Left cardiac atrium (tissue), 4 donors: ENCODE measurements at regions not wholly inside any gene's neighbourhood (a gene's known extent, or its start where the extent isn't known, plus 50 kb on each side); places are given as distances from the start of the nearest gene placed in this dataset.
A peak's percentile ranks its signal among the peaks of the same experiment; 100 is the strongest.

Experiments used
- ATAC-seq, 2 donors: fragments of 200-7000 bp; cut with Tn5 transposase; one replicate each; pipeline ENCODE4 v1.9.1; 2020; ENCODE audit warnings: mild to moderate bottlenecking in 2 of 2, moderate library complexity in 2 of 2
- DNase-seq: peaks from one replicate; pipeline ENCODE4 v3.0.0-alpha.2; 2020
- intact Hi-C, 2 donors: fragments of 100-400 bp; cut with DNase I; formaldehyde crosslinking; loops; one replicate each; pipeline versions ENCODE4 v1.14.1 to v1.15.1; 2022 to 2023
- donor health status: DM: no; HTN: yes; CAD: no.
- donor health status: DM: no; HTN: yes; CAD: no; lungs with severe emphysema.
- donor health status: DM: yes; HTN: yes; CAD: no.
- donor health status: Dilated cardiomyopathy.

DNA sequence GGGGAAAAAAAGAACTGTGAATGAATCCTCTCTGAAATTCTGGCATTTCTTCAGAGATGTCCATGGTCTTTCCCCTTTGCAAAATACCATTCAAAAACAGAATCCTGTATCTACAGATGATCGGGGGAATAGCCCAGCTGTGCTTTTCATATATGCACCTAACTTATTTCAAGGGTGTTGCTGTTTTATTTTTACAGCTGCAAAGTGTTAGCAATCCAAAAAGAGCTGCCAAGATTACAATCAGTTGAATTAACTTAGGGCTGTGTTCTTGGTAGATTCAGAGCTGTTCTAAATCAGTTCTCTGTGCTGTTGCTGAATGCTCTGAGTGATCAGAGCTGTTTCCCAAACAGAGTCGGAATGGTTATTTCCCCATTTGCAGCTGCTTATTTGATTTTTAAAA lies 175.7 kb upstream of the SEMA6D start:
- intact Hi-C loops, result no loop called here
- ATAC-seq, result peak in 1 of 2 donors; percentile 49
- DNase-seq, result no peak

DNA sequence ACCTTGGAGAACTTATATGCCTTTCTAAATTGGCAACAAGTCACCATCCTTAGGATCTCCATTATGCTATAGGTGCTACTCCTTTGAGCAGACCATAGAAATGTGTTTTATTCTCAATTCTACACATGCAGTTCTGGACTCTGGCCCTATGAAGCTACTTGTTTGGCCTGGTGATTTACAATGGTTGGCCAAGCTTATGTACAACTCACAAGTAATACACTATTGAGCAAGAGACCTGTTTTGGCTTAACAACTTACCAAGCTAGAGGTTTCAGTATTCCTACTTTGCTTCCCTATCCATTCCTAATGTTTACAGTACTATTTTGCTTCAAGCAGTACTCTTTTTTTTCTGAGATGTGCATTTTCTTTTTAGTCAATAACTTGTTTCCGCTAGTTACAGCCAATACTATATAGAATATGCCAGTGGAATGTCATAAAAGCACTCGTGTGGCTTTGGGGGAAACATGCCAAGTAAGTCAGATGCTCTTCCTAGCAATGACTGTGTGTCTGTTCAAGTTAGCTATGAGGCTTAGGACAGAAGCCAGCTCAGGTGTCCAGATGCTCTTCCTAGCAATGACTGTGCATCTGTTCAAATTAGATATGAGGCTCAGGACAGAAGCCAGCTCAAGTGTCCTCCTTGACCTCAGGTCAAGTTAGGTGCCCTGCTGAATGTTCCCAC lies 174.9 kb upstream of the SEMA6D start:
- intact Hi-C loops, result no loop called here
- ATAC-seq (no peak), DNase-seq (no peak)

- intact Hi-C loops, result no loop called here
- DNase-seq (no peak), ATAC-seq (no peak)
These were observed 169.1 kb upstream of the SEMA6D start for GRCh38 chr15:47548231-47548630.

- no peak for DNase-seq
- ATAC-seq, result no peak
- intact Hi-C loops, result no loop called here
These were observed 168.3 kb upstream of the SEMA6D start for GRCh38 chr15:47548986-47549385.

DNA sequence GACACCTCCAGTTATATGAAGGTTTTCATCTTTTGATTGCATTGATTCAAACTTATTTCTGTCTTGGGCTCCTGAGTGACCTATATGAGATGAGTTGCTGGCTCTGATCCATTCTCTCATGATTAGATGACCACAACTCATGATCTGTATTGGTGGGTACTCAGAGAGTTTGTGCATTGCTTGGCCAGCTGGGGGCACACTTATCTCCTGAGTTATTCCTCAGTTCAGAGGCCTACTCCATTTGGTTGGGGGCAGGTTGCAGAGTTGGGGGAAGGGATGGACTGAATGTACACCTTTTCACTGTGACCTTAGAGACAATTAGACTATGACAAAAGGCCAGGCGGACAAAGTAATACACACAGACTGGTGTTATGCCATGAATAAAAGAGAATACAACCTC lies 166.2 kb upstream of the SEMA6D start:
- ATAC-seq, result no peak
- no peak for DNase-seq
- intact Hi-C loops, result no loop called here

DNA sequence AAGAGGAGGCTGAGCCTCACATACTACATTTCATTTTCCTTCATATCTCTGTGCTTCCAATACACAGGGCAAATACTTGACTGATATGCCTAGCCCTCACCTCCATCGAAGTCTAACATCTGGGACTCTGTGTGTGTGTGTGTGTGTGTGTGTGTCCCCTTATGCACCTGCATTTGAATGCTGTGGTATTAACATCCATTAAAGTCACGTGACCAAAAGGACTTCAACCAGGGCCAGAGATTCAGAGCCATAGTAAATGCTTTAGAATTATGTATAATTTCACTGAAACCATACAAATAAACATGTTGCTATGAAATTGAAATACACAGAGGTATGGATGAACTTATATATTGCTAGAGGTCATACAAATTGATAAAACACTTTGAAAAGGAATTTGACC lies 165.8 kb upstream of the SEMA6D start:
- DNase-seq, result no peak
- intact Hi-C loops, result no loop called here
- ATAC-seq, result no peak

- no peak for ATAC-seq
- intact Hi-C loops, result no loop called here
These were observed 164.2 kb upstream of the SEMA6D start for GRCh38 chr15:47552978-47553608.

GRCh38 chr15:47553947-47554346 lies 163.4 kb upstream of the SEMA6D start:
- intact Hi-C loops, result no loop called here
- ATAC-seq (no peak), DNase-seq (no peak)

More at GRCh38 chr15:47552978-47553608, 164.2 kb upstream of the SEMA6D start:
- no peak for DNase-seq

- intact Hi-C loops, result no loop called here
- DNase-seq (no peak), ATAC-seq (no peak)
These were observed 156.2 kb upstream of the SEMA6D start for GRCh38 chr15:47561102-47561501.

DNA sequence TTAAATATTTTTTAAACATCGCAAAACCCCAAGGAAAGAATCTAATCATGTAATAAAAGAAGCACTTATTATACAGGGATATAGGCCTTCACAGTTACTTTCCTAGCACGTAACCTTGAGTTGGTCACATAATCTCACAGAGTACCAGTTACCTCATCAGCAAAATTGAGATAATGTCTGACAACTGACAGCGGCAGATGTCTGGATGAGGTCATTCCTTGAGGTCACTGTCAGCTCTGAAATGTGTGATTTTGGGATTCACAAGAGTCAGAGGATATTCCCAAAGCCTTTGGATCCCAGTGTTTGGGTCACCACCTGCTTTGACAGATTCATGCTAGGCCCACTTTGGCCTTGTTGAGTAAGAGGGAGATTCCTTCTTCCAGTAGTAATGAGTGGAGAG lies 151.4 kb upstream of the SEMA6D start:
- DNase-seq, result no peak
- intact Hi-C loops, result no loop called here
- ATAC-seq, result no peak

DNA sequence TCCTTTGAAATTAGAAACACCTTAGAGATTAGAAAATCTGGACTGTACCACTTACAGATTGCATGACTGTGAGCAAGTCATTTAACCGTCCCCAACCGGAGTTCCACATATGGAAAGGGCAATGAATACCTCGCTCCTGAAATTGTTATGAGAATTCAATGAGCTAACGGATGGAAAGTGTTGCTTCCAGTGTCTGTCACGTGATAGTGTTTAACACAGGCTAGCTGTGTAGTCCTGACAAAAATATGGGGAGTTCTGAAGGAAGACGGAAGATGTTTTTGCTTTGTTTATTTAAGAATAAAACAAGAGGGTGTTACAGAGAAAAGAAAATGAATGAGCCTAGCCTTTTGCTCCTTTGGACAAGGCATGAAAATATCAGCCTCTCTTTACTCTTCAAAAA lies 150.7 kb upstream of the SEMA6D start:
- intact Hi-C loops, result no loop called here
- ATAC-seq (no peak), DNase-seq (no peak)

DNA sequence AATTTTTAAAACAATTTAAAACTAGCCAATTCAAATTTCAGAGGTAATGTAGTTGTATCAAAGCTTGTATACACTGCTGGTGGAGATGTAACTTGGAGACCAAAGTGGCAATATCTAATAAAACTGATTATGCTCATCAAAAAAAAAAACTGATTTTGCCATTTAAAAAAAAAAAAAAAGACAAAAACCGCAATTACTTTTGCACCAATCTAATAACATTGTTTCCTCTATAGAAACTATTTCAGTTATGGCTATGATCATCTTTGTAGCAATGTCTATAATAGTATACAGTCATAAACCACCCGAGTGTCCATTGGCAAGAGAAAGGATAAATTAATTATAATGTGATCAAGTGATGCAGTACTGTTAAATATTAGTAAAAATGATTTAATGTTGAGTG lies 149.3 kb upstream of the SEMA6D start:
- DNase-seq (no peak), ATAC-seq (no peak)
- intact Hi-C loops, result no loop called here

GRCh38 chr15:47570044-47570443 lies 147.3 kb upstream of the SEMA6D start:
- DNase-seq (no peak), ATAC-seq (no peak)
- intact Hi-C loops, result no loop called here

DNA sequence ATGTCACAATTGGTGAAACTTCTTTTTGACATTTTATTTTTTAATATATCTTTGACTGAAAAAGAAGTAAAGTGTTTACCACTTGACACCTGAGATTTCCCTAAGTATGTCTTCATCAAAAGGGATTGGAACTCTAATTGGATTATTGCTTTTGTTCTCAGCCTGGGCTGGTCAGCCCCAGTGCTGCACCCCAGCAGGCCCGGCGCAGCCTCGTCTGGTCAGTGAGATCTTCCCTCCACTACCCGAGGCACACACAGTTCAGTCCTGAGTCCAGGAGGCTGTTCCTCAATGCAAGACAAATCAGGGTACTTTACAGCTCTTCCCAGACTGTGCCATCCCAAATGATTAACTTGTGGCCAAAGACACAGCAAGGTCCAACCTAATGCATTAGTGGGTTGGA lies 146.9 kb upstream of the SEMA6D start:
- ATAC-seq (peak in 1 of 2 donors; percentile 27), DNase-seq (no peak)
- intact Hi-C loops, result no loop called here

GRCh38 chr15:47570881-47571640 lies 146.2 kb upstream of the SEMA6D start:
- ATAC-seq (no peak), DNase-seq (no peak)
- intact Hi-C loops, result no loop called here

DNA sequence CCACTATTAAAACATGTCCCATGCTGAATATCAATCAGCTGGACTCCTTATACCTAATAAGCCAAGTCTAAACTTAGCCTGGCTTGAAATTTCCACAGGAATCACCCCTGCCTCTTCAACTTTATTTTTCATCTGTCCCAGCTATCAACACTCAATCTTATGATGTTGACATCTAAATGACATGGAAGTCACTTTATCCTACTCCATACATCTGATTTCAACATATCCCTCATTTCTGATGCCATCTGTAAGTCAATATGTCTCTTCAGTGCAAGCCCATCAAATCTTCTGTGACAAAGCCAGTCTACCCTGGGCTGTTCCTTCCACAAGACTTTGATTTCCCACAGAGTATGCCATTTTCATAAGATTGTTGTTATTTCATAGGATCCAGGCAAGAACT lies 143.6 kb upstream of the SEMA6D start:
- DNase-seq (no peak), ATAC-seq (no peak)
- intact Hi-C loops, result no loop called here

DNA sequence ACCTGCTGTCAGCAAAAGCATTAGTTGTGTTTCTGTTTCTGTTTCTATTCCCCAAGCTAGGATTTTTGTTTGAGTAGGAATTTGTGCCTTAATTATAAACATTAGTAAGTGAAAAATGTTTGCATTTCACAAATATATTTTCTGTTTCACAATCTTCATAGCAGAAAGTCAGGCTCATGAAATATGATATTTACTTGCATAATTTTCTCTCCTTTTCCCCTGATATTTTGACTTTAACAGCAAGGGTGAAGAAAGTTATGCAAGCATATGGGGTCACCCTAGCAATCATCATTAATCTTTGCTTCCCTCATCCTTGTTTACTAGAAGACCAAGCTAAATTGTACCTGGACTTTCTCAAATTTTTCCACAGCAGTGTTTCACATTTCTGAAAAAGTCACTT lies 140.3 kb upstream of the SEMA6D start:
- intact Hi-C loops, result no loop called here
- DNase-seq, result no peak
- ATAC-seq, result peak in 1 of 2 donors; percentile 14

- no peak for DNase-seq
- ATAC-seq, result peak; percentile 61 to 76
- intact Hi-C loops, result no loop called here
These were observed 139.8 kb upstream of the SEMA6D start for GRCh38 chr15:47577461-47577860.

- intact Hi-C loops, result no loop called here
- DNase-seq, result no peak
- no peak for ATAC-seq
These were observed 135.1 kb upstream of the SEMA6D start for GRCh38 chr15:47582233-47582632.

- intact Hi-C loops, result no loop called here
- ATAC-seq, result no peak
- DNase-seq, result no peak
These were observed 133.0 kb upstream of the SEMA6D start for GRCh38 chr15:47584316-47584715.
